ENCODE measurements at regions not wholly inside any gene's neighbourhood (a gene's known extent, or its start where the extent isn't known, plus 50 kb on each side); places are given as distances from the start of the nearest gene placed in this dataset.

DNA sequence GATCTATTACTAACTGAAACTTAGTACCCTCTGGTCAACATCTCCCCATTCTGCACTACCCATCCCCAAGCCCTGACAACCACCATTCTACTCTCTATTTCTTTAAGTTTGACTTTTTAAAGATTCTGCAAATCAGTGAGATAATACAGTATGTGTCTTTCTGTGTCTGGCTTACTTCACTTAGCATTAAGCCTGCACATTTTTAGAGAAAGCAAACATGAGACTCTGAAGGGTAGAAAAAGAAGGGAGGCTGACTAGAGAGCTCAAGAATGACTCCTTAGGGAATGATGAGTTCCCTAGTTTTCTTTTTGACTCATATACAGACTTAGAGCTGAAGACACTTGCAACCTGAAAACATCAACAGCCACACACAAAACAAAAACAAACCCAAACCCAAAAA is 311.3 kb downstream of the SQOR start:
- no peak for TF ChIP-seq CTCF (conservative IDR thresholded peaks at IDR 0.05; ENCODE audit: low read depth, low read length)
- no peak for TF ChIP-seq MAZ (IDR thresholded peaks at IDR 0.05; ENCODE audit: borderline replicate concordance, low read depth, low read length)
- no peak for TF ChIP-seq MXI1 (IDR thresholded peaks at IDR 0.05; ENCODE audit: borderline replicate concordance, low read depth, low read length)
- TF ChIP-seq CHD1 (IDR thresholded peaks at IDR 0.05; ENCODE audit: low read depth, low read length): no peak
- TF ChIP-seq, protein P1, sequence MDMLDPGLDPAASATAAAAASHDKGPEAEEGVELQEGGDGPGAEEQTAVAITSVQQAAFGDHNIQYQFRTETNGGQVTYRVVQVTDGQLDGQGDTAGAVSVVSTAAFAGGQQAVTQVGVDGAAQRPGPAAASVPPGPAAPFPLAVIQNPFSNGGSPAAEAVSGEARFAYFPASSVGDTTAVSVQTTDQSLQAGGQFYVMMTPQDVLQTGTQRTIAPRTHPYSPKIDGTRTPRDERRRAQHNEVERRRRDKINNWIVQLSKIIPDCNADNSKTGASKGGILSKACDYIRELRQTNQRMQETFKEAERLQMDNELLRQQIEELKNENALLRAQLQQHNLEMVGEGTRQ (IDR thresholded peaks at IDR 0.05; ENCODE audit: low read depth, low read length): no peak
- no peak for TF ChIP-seq SMC3 (IDR thresholded peaks at IDR 0.05; ENCODE audit: low read depth, low read length)

Data from IMR-90 (cell line).